ENCODE measurements at regions not wholly inside any gene's neighbourhood (a gene's known extent, or its start where the extent isn't known, plus 50 kb on each side); places are given as distances from the start of the nearest gene placed in this dataset.
"Not testable (repeated sequence)": the region's sequence is repeated elsewhere in the genome, so short reads cannot be mapped to it uniquely, and the experiment has no call there.

- FAIRE-seq = no peak
These were observed 249.1 kb upstream of the SEMA3C start for GRCh38 chr7:81167934-81168333.

GRCh38 chr7:81165070-81165469 is 246.2 kb upstream of the SEMA3C start:
- no peak for FAIRE-seq

- no peak for FAIRE-seq
These were observed 244.1 kb upstream of the SEMA3C start for GRCh38 chr7:81162771-81163525.

GRCh38 chr7:81162234-81162633 is 243.4 kb upstream of the SEMA3C start:
- FAIRE-seq = no peak

GRCh38 chr7:81161451-81162075 is 242.7 kb upstream of the SEMA3C start:
- FAIRE-seq = no peak

- no peak for FAIRE-seq
These were observed 240.6 kb upstream of the SEMA3C start for GRCh38 chr7:81159402-81159801.

GRCh38 chr7:81158189-81158588 is 239.3 kb upstream of the SEMA3C start:
- no peak for FAIRE-seq

GRCh38 chr7:81155654-81156373 is 237.0 kb upstream of the SEMA3C start:
- no peak for FAIRE-seq

GRCh38 chr7:81154565-81154964 is 235.7 kb upstream of the SEMA3C start:
- no peak for FAIRE-seq

- not testable (repeated sequence) for FAIRE-seq
These were observed 234.1 kb upstream of the SEMA3C start for GRCh38 chr7:81152925-81153324.

- no peak for FAIRE-seq
These were observed 232.1 kb upstream of the SEMA3C start for GRCh38 chr7:81150951-81151361.

- no peak for FAIRE-seq
These were observed 225.0 kb upstream of the SEMA3C start for GRCh38 chr7:81143856-81144255.

- not testable (repeated sequence) for FAIRE-seq
These were observed 222.7 kb upstream of the SEMA3C start for GRCh38 chr7:81141257-81142205.

- no peak for FAIRE-seq
These were observed 221.9 kb upstream of the SEMA3C start for GRCh38 chr7:81140775-81141174.

- no peak for FAIRE-seq
These were observed 221.4 kb upstream of the SEMA3C start for GRCh38 chr7:81140252-81140651.

- peak; percentile 21 for FAIRE-seq
These were observed 220.0 kb upstream of the SEMA3C start for GRCh38 chr7:81138870-81139269.

GRCh38 chr7:81135324-81135723 is 216.5 kb upstream of the SEMA3C start:
- FAIRE-seq = no peak

- FAIRE-seq = no peak
These were observed 209.2 kb upstream of the SEMA3C start for GRCh38 chr7:81128011-81128410.

GRCh38 chr7:81120803-81121202 is 202.0 kb upstream of the SEMA3C start:
- no peak for FAIRE-seq

- no peak for FAIRE-seq
These were observed 201.3 kb upstream of the SEMA3C start for GRCh38 chr7:81120111-81120510.

GRCh38 chr7:81114633-81115032 is 195.8 kb upstream of the SEMA3C start:
- FAIRE-seq = no peak

GRCh38 chr7:81112731-81113130 is 193.9 kb upstream of the SEMA3C start:
- FAIRE-seq = no peak
